IgD-negative memory B cell (primary cell): ENCODE measurements at regions not wholly inside any gene's neighbourhood (a gene's known extent, or its start where the extent isn't known, plus 50 kb on each side); places are given as distances from the start of the nearest gene placed in this dataset.

ENCODE experiments used
- H3K27ac Mint-ChIP-seq, 3 donors: one replicate each; pipeline ENCODE4 v1.8.0; 2020 to 2022; ENCODE audit warnings: mild to moderate bottlenecking in 3 of 3, mixed read lengths in 3 of 3, moderate library complexity in 1 of 3
- H3K27me3 Mint-ChIP-seq: one replicate; pipeline ENCODE4 v1.8.0; 2021; ENCODE audit warnings: mixed read lengths
- H3K36me3 Mint-ChIP-seq: one replicate; pipeline ENCODE4 v1.8.0; 2020; ENCODE audit warnings: mild to moderate bottlenecking, mixed read lengths
- H3K4me1 Mint-ChIP-seq, 3 donors: one replicate each; pipeline ENCODE4 v1.8.0; 2020 to 2022; ENCODE audit warnings: mixed read lengths in 3 of 3, mild to moderate bottlenecking in 1 of 3
- H3K4me3 Mint-ChIP-seq, 4 donors: one replicate each; pipeline ENCODE4 v1.8.0; 2020 to 2022; ENCODE audit warnings: mild to moderate bottlenecking in 4 of 4, mixed read lengths in 4 of 4, moderate library complexity in 3 of 4
- H3K9me3 Mint-ChIP-seq, 3 donors: one replicate each; pipeline ENCODE4 v1.8.0; 2020 to 2021; ENCODE audit warnings: mixed read lengths in 3 of 3, mild to moderate bottlenecking in 1 of 3

DNA sequence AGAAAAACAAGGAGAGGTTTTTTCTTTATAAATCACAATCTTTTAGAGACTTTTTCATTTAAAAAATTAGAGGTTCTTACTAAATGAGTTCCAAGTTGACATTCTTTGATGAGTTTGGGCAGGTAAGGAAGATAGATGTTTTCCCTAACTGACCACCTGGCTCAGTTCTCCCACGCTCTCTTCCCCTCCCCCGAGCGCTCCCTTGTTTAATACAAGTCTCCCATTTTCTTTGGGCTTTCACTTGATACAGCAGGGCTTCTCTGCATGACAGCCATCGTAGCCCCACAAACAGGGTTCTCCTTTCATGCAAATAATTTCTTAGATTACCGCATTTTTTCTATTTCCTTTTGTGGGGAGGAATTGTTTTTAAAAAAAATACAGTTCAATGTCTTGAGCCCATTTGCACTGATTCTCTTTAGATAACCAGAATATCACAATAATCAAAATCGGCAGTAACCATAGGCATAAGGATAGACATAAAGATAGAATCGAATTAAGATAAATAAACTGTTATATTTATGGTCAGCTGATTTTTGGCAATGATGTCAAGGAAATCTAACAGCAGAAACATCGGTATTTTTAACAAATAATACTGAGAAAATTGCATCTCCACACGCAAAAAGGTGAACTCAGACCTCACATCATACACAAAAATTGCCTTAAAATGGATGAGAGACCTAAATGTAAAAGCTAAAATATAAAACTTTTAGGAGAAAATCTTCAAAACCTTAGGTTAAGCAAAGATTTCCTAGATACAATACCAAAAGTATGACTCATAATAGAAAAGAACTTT is 325.4 kb downstream of the PIK3R1 start:
- H3K4me3 Mint-ChIP-seq = no peak overlapping the region
- no peak overlapping the region for H3K27ac Mint-ChIP-seq
- H3K27me3 Mint-ChIP-seq = peaks cover 27% of the 10 kb centered on the region
- H3K36me3 Mint-ChIP-seq = peaks cover 2% of the 10 kb centered on the region
- peaks cover 6 to 12% (median 6%) of the 10 kb centered on the region in 3 donors for H3K4me1 Mint-ChIP-seq
- H3K9me3 Mint-ChIP-seq = no peaks in the 10 kb centered on the region

DNA sequence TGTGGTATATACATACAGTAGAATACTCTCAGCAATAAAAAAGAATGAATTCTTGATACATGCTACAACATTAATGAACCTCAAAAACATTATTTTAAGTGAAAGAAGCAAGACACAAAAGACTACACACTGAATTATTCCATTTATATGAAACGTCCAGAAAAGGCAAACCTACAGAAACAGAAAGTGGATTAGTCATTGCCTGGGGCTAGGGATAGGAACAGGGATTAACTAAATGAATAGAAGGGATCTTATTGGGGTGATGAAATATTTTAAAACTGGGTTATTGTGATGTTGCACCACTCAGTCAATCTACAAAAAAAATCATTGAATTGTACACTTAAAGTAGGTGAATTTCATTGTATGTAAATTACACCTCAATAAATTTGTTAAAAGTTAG is 326.7 kb downstream of the PIK3R1 start:
- peak overlapping the region in 1 of 3 donors; percentile 11 for H3K27ac Mint-ChIP-seq
- H3K4me1 Mint-ChIP-seq = peaks cover 6 to 12% (median 6%) of the 10 kb centered on the region in 3 donors

DNA sequence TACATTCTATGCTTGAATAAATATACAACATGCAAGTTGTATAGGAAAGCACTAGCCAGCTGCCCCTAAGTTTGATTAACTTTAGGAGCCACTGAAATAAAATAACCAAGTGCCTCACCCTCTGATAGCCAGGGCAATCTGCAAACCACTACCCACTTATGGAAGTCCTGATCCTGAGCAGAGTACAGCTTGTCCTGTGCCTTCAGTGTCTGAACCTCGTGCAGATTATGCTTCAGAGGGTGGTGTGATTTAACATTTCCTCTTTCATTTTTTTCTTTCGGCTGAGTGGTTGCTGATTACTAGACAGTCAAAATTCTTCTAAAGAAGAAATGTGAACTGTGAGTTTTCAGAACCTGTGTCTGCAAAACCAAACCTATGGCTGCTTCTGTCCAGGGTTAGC is 327.7 kb downstream of the PIK3R1 start:
- Mint-ChIP-seq H3K27me3 (peaks cover 27% of the 10 kb centered on the region), H3K4me3 (no peak overlapping the region), H3K27ac (no peak overlapping the region), H3K36me3 (peaks cover 4% of the 10 kb centered on the region), H3K4me1 (peaks cover 6 to 12% (median 6%) of the 10 kb centered on the region in 3 donors), H3K9me3 (no peaks in the 10 kb centered on the region)

More for the DNA sequence above, 326.7 kb downstream of the PIK3R1 start:
- Mint-ChIP-seq H3K9me3 (no peaks in the 10 kb centered on the region), H3K4me3 (no peak overlapping the region), H3K27me3 (peaks cover 27% of the 10 kb centered on the region), H3K36me3 (peaks cover 4% of the 10 kb centered on the region)

DNA sequence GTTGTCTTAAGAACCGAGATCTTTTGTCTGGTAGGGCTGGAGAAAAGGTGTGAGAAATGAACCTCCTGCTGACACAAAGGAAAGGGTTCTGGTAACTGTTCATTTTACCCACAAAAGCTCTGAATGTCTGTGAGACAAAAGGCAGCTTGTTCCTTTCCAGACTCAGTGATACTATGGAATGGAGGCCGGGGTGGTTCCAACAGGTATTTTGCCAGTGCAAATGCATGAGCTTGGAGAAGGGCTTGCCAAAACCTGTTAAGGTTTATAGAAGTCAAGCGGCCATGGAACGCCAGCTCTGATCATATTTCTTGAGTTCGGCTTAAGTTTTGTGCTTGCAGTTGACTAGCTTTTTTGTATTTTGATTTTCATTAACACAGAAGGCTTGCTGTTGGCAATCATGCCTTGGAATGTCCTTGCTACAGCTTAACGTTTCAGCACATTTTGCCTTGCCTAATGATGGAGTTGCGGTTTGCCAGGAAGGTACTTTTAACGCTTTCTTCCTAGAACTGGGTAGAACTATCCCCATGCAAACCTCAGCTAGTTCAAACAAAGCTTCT is 328.6 kb downstream of the PIK3R1 start:
- Mint-ChIP-seq H3K27ac (no peak overlapping the region), H3K4me1 (peaks cover 6 to 12% (median 6%) of the 10 kb centered on the region in 3 donors), H3K4me3 (no peak overlapping the region), H3K36me3 (peaks cover 4% of the 10 kb centered on the region), H3K9me3 (no peaks in the 10 kb centered on the region), H3K27me3 (peaks cover 21% of the 10 kb centered on the region)

DNA sequence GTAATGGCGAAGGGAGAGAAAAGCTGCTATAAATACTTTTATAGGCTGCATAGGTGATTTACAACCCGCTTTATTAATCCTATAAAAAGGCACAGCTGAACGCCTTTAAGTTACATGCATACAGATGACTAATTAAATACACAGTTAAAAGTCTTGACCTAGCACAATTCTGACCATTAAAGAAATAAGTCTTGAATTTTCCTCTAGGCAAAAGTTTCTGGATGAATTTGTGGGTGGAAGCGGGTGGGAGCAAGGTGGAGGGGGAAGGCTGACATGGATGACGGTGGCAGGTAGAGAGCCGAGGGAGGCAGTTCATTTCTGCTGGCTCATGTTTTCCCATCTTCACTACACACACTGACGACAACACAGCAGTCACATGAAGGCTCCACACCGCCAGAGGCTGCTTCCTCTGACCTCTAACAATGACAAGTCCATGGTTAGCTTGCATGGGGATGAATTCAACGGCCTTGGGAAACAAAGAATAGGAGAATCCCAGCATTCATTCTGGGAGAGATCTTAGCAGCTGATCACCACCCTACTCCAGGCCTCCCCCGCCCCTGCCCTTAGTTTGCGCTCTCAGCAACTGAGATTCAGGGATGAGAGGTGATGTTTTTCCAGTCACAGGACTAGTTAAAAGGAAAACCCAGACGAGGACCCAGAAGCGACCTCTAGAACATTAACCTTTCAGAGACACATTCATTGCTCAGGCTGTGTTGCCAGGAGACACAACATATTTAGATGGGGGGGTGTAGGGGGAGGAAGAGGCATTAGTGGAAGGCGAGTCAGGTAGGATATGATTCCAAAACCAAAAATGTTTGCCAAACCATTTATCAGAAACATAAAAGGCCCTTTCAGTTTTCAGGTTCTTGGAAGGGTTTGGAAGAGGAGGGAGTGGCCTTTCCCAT is 329.3 kb downstream of the PIK3R1 start:
- peaks cover 6 to 12% (median 6%) of the 10 kb centered on the region in 3 donors for H3K4me1 Mint-ChIP-seq
- H3K9me3 Mint-ChIP-seq = no peaks in the 10 kb centered on the region
- peaks cover 4% of the 10 kb centered on the region for H3K36me3 Mint-ChIP-seq
- H3K4me3 Mint-ChIP-seq = peak overlapping the region in 1 of 4 donors; percentile 28
- no peak overlapping the region for H3K27ac Mint-ChIP-seq
- H3K27me3 Mint-ChIP-seq = peaks cover 17% of the 10 kb centered on the region

DNA sequence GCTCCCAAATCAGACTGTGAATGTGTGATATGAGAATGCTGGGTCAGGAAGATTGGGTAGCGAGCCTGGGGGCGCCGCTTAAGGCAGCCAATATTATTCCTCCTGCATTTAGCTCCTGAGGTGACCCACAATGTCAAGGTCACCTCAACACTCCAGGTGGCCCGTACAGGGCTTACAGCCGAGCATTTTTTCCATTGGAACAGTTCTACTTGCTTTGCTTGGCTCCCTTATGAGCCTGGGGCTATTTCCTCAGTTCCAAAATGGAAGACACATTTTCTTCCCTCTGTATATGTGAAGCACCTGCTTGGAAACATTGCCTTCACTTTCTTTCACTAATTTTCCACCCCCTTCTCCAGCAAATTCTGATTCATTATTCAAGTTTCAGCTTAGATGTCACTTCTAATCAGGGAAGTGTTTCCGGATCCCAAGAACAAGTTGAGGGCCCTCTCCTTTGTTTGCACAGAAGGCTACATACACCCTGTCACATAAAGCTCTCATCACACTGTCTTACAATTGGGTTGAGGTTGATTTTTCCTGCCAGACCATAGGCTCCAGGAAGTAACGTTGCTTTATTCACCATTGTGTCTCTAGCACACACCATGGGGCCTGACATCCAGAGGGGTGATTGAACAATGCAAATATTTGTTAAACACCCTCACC is 330.2 kb downstream of the PIK3R1 start:
- Mint-ChIP-seq H3K9me3 (no peaks in the 10 kb centered on the region), H3K27ac (no peak overlapping the region), H3K27me3 (peaks cover 16% of the 10 kb centered on the region), H3K4me3 (no peak overlapping the region), H3K36me3 (peaks cover 4% of the 10 kb centered on the region), H3K4me1 (peaks cover 4 to 10% (median 6%) of the 10 kb centered on the region in 3 donors)

DNA sequence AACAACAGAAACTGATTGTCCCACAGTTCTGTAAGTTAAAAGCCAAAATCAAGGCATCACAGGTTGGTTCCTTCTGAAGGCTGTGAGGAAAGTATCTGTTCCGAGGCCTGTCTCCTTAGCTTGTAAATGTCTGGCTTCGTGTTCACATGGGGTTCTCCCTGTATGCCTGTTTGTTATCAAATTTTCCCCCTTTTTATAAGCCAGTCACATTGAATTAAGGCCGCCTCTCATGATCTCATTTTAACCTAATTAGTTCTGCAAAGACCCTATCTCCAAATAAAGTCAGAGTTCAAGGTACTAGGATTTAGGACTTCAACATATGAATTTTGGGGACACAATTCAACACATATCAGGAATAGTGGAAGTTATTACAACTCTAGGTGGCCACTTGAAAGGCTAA is 331.5 kb downstream of the PIK3R1 start:
- Mint-ChIP-seq H3K9me3 (no peaks in the 10 kb centered on the region), H3K27ac (no peak overlapping the region), H3K27me3 (peaks cover 10% of the 10 kb centered on the region), H3K4me1 (peaks cover 4 to 9% (median 6%) of the 10 kb centered on the region in 3 donors), H3K4me3 (no peak overlapping the region), H3K36me3 (peaks cover 4% of the 10 kb centered on the region)

DNA sequence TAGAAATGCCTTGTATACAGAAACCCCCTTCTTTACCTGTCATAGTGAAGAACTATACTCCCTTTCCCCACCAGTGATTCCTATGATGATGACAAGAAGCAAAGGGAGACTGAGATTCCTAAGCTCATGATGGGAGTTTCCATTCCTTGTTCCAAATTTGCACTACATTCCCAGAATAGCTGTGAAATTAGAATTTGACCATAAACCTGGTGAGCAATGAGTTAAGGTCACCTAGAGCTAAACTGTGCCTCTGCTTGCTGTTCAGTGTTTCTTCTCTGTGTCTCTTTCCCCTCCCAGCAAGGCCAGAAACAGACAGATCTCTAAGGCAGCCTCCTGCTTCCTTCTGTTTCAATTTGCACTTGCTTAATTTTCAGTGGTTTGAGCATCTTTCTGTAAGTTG is 332.1 kb downstream of the PIK3R1 start:
- Mint-ChIP-seq H3K4me1 (peaks cover 4 to 9% (median 6%) of the 10 kb centered on the region in 3 donors), H3K9me3 (no peaks in the 10 kb centered on the region), H3K36me3 (peaks cover 4% of the 10 kb centered on the region), H3K27me3 (peaks cover 10% of the 10 kb centered on the region), H3K27ac (no peak overlapping the region), H3K4me3 (no peak overlapping the region)

DNA sequence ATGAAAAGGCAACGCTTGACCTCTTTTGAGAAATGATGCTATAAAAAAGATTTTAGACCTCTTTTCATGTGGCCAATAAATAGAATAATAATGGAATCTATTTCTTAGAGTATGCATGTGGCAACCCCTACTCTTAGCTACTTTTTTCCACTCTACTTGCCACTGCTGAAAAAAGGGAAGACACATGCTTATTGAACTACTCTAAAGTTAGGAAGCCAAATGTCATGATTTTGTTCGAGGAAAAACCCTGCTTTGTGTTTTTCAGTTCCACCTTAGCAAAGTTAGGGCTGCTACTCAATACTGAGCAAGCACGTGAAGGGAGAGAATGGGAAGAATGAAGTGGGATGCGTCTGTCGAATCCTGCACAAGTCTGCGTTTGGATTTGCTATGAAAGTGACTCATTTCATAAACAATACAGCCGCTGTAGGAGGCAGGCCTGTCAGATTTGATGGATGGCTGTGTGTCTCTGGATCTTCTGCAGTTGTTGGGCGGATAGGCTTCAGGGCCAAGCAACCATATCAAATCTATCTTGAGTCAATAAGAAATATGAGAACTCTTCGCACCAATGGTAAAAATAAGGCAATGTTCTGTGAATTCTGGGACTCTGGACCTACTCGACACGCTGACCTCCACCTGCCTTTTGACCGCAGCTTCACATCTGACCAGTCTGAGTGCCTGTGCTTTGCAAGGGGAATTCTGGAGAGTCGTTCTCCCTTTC is 333.6 kb downstream of the PIK3R1 start:
- Mint-ChIP-seq H3K9me3 (no peaks in the 10 kb centered on the region), H3K36me3 (peaks cover 4% of the 10 kb centered on the region), H3K27me3 (peaks cover 1% of the 10 kb centered on the region), H3K27ac (no peak overlapping the region), H3K4me3 (no peak overlapping the region), H3K4me1 (no peaks in the 10 kb centered on the region)

DNA sequence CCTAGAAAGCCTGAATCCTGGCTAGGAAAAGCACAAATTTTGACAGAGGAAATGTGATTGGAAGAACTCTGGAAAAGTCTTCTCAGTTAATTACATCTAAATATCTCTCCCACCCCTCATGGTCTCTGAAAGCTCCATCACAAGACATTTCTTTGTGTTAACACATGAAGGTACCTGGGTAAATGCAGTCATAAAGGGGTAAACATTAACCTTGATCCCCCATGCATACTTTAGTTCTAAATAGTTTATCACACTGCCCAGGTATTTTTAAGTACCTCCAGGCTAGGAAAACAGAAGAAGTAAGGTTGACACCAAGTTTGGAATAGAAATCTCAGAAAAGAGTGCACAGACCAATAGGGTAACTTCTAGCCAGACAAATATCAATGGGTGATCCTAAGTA is 334.5 kb downstream of the PIK3R1 start:
- Mint-ChIP-seq H3K27ac (no peak overlapping the region), H3K4me3 (no peak overlapping the region), H3K4me1 (no peaks in the 10 kb centered on the region), H3K27me3 (peaks cover 1% of the 10 kb centered on the region), H3K36me3 (peaks cover 4% of the 10 kb centered on the region), H3K9me3 (no peaks in the 10 kb centered on the region)

DNA sequence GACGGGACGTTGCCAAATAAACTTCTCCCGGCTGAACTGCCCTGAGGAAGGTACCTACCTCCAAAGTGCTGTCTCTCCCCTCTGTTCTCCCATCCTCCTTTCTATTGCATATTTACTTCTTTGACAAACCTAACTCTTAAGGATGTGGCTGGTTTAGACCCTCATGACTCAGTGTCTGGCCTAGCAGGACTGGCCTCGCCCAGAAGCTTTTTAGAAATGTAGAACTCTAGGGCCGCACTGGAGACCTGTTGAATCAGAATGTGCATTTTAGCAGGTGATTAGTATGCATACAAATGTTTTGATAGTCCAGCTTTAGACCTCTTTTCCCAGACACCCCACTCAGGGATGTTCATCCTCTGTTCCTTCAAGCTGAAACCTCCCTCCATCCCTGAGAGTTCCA is 335.9 kb downstream of the PIK3R1 start:
- Mint-ChIP-seq H3K36me3 (peaks cover 2% of the 10 kb centered on the region), H3K27ac (no peak overlapping the region), H3K9me3 (no peaks in the 10 kb centered on the region), H3K4me1 (peaks cover 0 to 1% (median 0%) of the 10 kb centered on the region in 3 donors), H3K27me3 (no peaks in the 10 kb centered on the region), H3K4me3 (no peak overlapping the region)

DNA sequence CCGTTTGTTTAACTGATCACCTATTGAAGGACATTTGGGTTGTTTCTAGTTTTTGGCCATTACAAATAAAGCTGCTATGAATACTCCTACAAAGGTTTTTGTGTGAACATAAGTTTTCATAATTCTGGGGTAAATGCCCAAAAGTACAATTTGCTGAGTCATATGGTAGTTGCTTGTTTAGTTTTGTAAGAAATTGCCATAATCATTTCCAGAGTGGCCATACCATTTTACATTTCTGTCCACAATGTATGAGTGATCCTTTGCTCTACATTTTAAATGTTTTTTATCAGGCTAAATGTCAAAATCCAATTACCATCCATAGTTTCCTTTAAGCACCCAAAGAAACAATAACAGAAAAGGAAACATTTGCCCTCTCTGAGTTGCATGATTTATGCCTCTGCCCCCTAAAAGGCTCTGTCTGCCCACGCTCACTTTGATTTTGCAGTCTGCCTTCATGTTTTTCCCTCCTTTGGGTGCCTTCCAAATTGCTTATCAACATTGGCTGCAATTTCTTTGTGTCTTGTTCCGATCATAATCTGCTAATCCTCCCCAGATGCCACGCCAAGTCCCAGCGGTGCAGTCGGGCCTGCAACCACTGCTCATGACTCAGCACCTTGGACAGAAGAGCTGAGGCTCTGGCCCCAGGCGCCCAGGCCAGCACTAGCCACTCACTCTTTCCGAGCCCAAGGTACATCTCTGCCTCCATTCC is 339.2 kb downstream of the PIK3R1 start:
- Mint-ChIP-seq H3K4me3 (no peak overlapping the region), H3K36me3 (no peaks in the 10 kb centered on the region), H3K27ac (no peak overlapping the region), H3K9me3 (no peaks in the 10 kb centered on the region), H3K27me3 (no peaks in the 10 kb centered on the region), H3K4me1 (peaks cover 0 to 1% (median 0%) of the 10 kb centered on the region in 3 donors)

DNA sequence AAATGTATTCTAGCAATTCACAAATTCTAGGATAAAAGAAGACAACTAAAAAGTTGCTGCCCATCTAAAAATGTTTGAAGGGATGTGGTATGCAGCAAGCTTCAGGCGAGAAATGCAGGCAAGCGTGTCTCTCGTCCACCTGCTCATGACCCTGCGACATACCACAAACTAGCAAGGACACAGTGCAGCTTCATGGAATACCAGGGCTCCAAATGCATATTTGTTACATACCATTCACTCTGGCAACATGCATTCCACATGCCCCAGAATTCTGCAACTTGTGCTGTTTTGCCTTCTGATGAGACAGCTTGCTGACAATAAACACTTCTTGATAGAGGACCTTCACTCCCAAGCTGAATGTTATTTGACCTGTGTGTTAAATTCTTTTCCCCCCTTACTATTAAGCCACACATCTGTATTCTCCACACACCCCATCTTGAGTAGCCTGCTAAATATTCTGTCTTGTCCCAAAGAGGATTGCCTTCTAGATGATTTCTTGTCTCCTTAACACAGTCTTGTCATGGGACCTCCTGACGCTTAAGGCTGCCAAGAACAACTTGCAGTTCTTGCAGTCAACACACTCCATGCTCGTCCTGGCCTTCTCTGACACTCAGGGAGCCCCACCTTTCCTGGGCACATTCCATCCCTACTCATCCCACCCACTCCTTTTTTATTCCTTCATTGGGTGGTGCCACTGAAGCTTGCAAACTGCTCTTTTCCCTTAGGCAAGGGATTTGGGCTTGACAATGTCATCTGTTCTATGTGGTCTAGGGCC is 340.5 kb downstream of the PIK3R1 start:
- H3K27me3 Mint-ChIP-seq = no peaks in the 10 kb centered on the region
- no peaks in the 10 kb centered on the region for H3K9me3 Mint-ChIP-seq
- no peak overlapping the region for H3K4me3 Mint-ChIP-seq
- H3K27ac Mint-ChIP-seq = no peak overlapping the region
- H3K36me3 Mint-ChIP-seq = no peaks in the 10 kb centered on the region
- peaks cover 0 to 1% (median 0%) of the 10 kb centered on the region in 3 donors for H3K4me1 Mint-ChIP-seq
